GM13977 (cell line): ENCODE measurements at regions not wholly inside any gene's neighbourhood (a gene's known extent, or its start where the extent isn't known, plus 50 kb on each side); places are given as distances from the start of the nearest gene placed in this dataset.
"Not testable (repeated sequence)": the region's sequence is repeated elsewhere in the genome, so short reads cannot be mapped to it uniquely, and the experiment has no call there.

ENCODE experiments used
- DNase-seq: peaks from one replicate; pipeline ENCODE4 v3.0.0; 2012; ENCODE audit warnings: low spot score
- in situ Hi-C: fragments of 300-500 bp; cut with MboI; formaldehyde crosslinking; loops from one replicate; pipeline ENCODE4 v1.12.0; 2022; ENCODE audit warnings: low sequenced_read_pairs, low pct_unique_long_range_greater_than_20kb, mixed read lengths, inconsistent platforms; ENCODE audit not compliant: unreplicated experiment
- TF ChIP-seq, protein P1 (sequence below): IDR thresholded peaks from 2 replicates; pipeline ENCODE4 v1.5.1; 2012; ENCODE audit warnings: mild to moderate bottlenecking, control low read depth; ENCODE audit not compliant: insufficient read depth; ENCODE audit errors: extremely low read depth, missing control alignments

DNA sequence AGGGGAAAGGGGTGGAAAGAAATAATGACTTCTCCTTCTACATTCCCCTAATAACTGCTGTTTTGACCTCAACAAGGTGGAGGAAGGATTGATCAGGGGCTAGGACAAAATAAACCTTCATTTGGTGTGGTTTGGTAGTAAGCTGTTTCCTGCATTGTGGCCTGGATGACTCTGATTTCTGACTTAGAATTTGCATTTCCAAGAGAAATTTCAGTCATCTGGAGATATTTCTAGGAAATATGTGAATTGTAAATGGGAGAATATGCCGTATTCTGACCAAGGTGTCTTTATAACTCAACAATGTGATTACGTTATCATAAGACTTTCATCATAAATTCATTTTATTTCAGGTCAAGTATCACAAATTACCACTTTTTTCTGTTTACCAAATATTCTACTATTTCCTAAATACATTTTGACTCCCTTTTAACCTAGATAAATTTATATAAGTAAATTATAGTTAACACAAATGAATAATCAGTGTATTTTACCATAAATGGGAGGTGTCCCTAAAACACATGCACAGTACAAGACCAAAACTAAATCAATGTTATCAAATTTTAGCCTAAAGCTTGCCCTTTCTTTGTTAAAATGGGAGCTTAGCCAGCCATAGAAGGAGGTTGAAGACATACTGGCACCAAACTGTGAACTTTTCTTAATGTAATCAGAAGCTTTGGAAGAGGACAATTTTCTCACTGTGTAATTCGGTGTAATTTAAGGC is 828.8 kb downstream of the TMTC2 start:
- in situ Hi-C loops: no loop called here
- TF ChIP-seq, protein P1, sequence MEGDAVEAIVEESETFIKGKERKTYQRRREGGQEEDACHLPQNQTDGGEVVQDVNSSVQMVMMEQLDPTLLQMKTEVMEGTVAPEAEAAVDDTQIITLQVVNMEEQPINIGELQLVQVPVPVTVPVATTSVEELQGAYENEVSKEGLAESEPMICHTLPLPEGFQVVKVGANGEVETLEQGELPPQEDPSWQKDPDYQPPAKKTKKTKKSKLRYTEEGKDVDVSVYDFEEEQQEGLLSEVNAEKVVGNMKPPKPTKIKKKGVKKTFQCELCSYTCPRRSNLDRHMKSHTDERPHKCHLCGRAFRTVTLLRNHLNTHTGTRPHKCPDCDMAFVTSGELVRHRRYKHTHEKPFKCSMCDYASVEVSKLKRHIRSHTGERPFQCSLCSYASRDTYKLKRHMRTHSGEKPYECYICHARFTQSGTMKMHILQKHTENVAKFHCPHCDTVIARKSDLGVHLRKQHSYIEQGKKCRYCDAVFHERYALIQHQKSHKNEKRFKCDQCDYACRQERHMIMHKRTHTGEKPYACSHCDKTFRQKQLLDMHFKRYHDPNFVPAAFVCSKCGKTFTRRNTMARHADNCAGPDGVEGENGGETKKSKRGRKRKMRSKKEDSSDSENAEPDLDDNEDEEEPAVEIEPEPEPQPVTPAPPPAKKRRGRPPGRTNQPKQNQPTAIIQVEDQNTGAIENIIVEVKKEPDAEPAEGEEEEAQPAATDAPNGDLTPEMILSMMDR: no peak
- no peak for DNase-seq

DNA sequence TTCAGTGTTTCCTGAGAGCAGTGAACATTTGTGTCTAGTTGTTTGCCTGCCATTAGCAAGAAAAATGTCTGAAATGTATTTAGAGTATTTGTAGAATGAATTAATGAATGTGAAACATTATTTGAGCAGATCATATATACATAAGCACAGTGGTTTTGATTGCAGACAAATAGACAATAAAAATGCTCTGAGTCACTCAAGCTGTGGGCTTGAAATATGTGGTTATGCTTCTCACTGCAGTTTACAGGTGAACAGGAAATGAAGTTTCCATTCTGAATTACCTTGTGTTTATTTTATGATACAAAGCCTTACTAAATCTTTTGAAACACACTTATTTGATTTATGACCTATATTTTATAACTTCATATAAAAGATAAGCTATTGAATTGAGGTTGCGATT is 827.7 kb downstream of the TMTC2 start:
- TF ChIP-seq, protein P1: no peak
- no peak for DNase-seq
- in situ Hi-C loops: no loop called here

DNA sequence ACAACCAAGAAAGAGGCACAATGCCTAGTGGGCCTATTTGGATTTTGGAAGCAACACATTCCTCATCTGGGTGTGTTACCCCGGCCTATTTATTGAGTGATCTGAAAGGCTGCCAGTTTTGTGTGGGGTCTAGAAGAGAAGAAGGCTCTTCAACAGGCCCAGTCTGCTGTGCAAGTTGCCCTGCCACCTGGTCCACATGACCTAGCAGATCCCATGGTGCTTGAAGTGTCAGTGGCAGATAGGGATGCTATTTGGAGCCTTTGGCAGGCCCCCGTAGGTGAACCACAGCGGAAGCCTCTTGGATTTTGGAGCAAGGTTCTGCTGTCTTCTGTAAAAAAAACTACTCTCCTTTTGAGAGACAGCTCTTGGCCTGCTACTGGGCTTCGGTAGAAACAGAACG is 820.1 kb downstream of the TMTC2 start:
- in situ Hi-C loops: no loop called here
- no peak for DNase-seq
- TF ChIP-seq, protein P1: no peak

DNA sequence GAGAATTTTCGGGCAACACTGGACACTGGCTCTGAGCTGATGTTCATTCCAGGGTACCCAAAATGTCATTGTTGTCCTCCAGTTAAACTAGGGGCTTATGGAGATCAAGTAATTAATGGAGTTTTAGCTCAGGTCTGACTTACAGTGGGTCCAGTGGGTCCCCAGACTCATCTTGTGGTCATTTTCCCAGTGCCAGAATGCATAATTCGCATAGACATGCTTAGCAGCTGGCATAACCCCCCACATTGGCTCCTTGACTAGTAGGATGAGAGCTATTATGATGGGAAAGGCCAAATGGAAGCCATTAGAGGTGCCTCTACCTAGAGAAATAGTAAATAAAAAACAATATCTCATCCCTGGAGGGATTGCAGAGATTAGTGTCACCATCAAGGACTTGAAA is 818.9 kb downstream of the TMTC2 start:
- in situ Hi-C loops: no loop called here
- no peak for DNase-seq
- TF ChIP-seq, protein P1: no peak

DNA sequence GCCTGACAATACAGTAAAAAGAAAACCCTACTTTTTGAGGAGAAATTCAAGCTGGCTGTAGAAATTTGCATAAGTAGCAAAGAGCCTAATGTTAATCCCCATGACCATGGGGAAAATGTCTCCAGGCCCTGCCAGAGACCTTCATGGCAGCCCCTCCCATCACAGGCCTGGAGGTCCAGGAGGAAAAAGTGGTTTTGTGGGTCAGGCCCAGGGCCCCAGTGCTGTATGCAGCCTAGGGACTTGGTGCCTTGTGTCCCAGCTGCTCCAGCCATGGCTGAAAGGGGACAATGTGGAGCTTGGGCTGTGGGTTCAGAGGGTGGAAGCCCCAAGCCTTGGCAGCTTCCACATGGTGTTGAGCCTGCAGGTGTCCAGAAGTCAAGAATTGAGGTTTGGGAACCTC is 813.2 kb downstream of the TMTC2 start:
- DNase-seq, in situ Hi-C loops: not testable (repeated sequence)

DNA sequence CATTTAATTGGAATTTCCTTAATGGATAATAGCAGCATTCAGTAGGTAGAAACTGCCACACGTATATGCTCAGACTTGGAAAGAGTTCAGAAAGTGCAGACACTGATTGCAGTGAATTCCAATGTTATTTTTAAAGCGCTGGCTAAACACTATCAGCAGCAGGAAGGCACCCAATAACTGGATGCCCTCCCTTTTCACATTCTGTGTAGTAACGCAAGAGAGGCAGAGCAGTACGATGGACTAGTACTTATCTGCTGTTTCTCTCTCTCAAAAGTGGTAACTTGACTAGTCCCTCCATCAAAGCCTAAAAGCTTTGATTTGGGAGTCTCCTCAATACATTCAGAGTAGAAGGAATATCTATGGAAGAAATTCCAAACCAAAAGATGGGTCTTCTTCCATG is 791.0 kb downstream of the TMTC2 start:
- in situ Hi-C loops: no loop called here
- no peak for DNase-seq
- TF ChIP-seq, protein P1: no peak

DNA sequence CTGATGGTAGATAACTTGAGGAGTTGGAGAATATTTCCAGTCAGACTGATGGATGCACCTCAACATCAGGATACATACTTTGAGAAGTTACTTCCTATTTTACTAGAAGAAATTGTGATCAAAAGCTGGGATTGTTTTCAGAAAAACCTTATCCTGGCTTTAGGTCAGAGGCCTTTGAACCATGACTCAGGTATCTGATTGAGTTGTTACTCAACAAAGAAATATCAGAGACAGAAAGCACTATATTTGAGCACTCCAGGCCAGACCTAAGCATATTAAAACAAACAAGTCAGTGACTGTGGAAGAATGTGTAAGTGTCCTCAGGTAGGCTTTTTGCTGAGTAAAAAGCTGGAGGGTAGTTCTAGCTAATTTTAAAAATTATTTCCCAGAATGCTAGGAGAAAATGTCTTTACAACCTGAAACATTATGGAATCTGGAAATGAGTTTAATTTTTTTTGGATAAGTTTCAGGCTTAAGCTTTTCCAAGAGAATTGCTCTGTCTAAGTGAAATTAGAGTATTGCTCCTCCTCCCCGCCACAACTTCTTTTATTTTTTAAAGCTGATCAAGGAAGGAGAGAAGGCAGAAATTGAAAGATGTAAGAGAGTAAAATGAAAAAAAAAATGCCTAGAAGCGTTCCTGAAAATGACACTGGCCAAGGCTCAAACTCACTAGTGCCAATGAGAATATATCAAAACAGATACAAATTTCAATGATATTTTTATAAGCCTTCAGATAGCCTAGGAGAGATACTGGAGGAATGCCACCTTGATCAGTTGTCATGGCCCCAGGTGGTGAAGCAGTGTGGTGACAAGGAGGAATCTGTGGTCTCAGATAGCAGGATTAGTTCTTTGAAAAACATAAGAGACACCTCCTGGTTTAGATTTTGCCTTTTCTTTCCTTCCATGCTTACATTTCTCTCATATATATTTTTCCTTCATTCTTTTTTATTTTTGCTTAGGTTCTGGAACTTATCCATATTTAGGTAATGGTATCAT is 790.3 kb downstream of the TMTC2 start:
- no peak for DNase-seq
- TF ChIP-seq, protein P1: no peak
- in situ Hi-C loops: no loop called here
